GM19193 (cell line): ENCODE measurements at regions not wholly inside any gene's neighbourhood (a gene's known extent, or its start where the extent isn't known, plus 50 kb on each side); places are given as distances from the start of the nearest gene placed in this dataset.

Experiments
- POLR2A ChIP-seq: IDR thresholded peaks from 4 replicates; pipeline ENCODE4 v1.6.1; 2011; ENCODE audit not compliant: insufficient read depth, insufficient read length; ENCODE audit errors: extremely low read depth

- TF ChIP-seq POLR2A = no peak
Measured at GRCh38 chr1:59101518-59101917, 195.4 kb upstream of the FGGY start.

- no peak for TF ChIP-seq POLR2A
Measured at GRCh38 chr1:59103457-59103856, 193.4 kb upstream of the FGGY start.

- no peak for TF ChIP-seq POLR2A
Measured at GRCh38 chr1:59104191-59104760, 192.6 kb upstream of the FGGY start.

- no peak for TF ChIP-seq POLR2A
Measured at GRCh38 chr1:59105548-59106507, 191.1 kb upstream of the FGGY start.

- no peak for TF ChIP-seq POLR2A
Measured at GRCh38 chr1:59107516-59107915, 189.4 kb upstream of the FGGY start.

- no peak for TF ChIP-seq POLR2A
Measured at GRCh38 chr1:59107916-59108315, 189.0 kb upstream of the FGGY start.

GRCh38 chr1:59108481-59109317, 188.2 kb upstream of the FGGY start:
- no peak for TF ChIP-seq POLR2A

GRCh38 chr1:59110271-59110670, 186.6 kb upstream of the FGGY start:
- no peak for TF ChIP-seq POLR2A

GRCh38 chr1:59113876-59114457, 182.9 kb upstream of the FGGY start:
- no peak for TF ChIP-seq POLR2A

- TF ChIP-seq POLR2A = no peak
Measured at GRCh38 chr1:59115865-59116264, 181.0 kb upstream of the FGGY start.

GRCh38 chr1:59116920-59117542, 179.9 kb upstream of the FGGY start:
- TF ChIP-seq POLR2A = no peak

- no peak for TF ChIP-seq POLR2A
Measured at GRCh38 chr1:59122527-59122926, 174.4 kb upstream of the FGGY start.

GRCh38 chr1:59123081-59123681, 173.7 kb upstream of the FGGY start:
- TF ChIP-seq POLR2A = no peak

- TF ChIP-seq POLR2A = no peak
Measured at GRCh38 chr1:59124166-59124565, 172.7 kb upstream of the FGGY start.
